ENCODE measurements at regions not wholly inside any gene's neighbourhood (a gene's known extent, or its start where the extent isn't known, plus 50 kb on each side); places are given as distances from the start of the nearest gene placed in this dataset.
A peak's percentile ranks its signal among the peaks of the same experiment; 100 is the strongest.

DNA sequence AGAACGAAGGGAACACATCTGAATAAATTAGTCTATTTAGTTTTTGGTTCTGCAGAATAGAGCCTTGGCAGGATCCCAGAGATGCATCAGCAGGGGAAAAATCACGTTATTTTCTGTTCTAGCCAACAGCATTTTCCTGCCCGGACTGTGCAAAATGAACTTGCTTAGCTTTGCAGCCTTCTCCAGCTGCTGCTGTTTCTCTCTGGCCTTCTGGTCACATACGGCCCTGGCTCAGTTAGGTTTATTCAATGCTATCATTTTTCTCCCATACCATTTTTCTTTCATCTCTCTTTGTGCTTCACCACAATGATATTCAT lies 110.4 kb upstream of the KL start:
- H3K9me3 ChIP-seq = no peaks in the 10 kb centered on the region
- H3K27me3 ChIP-seq (ENCODE audit: low read depth) = no peaks in the 10 kb centered on the region
- H3K4me1 ChIP-seq = no peaks in the 10 kb centered on the region; the same call in 1 of the 2 replicates
- H3K4me3 ChIP-seq = no peak overlapping the region
- no peak for DNase-seq (ENCODE audit: low spot score in 2 of 2)
- no peaks in the 10 kb centered on the region for H3K36me3 ChIP-seq (replicated peaks)
- in situ Hi-C loops (cut with MboI; ENCODE audit: low sequenced_read_pairs) = no loop called here

DNA sequence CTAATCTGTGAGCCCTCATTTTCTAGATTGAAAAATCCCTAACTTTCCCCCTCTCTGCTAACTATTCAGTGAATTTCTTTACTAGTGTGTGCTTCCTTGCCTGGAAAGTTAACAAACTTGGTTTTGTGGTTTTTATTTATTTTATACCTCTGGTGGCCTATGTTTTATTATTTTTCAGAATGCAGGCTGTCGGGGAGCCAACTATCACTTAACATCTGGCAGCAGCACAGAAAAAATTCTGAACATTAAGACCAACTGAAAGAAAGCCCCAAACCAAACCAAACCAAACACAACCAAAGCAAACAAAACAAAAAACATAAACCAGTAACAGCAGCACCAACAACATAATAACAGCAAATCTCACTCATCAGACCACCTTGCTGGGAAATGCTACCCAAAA lies 109.0 kb upstream of the KL start:
- H3K4me3 ChIP-seq = no peak overlapping the region
- in situ Hi-C loops (cut with MboI; ENCODE audit: low sequenced_read_pairs) = no loop called here

DNA sequence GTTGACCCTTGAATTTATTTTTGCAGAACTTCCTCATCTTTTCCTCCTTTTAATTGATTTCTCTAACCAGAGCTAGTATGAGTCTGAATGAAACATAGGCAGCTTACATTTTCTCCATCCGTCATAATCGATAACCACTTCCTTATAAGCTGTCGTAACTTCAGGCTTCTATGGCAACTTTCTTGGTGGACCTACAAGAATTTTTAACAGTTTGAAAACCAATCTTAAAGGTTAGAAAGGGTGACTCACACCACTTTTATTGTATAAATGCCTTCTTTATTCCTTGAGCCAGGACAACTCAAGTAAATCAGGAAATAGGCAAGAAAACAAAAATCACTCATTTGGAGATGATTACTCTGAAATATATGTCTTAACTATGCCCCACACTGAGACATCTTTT lies 105.7 kb upstream of the KL start:
- no peak for DNase-seq (ENCODE audit: low spot score in 2 of 2)
- Histone ChIP-seq H3K27me3 (ENCODE audit: low read depth) (no peaks in the 10 kb centered on the region), H3K4me3 (no peak overlapping the region), H3K36me3 (replicated peaks) (no peaks in the 10 kb centered on the region), H3K9me3 (no peaks in the 10 kb centered on the region), H3K4me1 (no peaks in the 10 kb centered on the region; the same call in 1 of the 2 replicates)
- in situ Hi-C loops (cut with MboI; ENCODE audit: low sequenced_read_pairs) = no loop called here

More for the DNA sequence above, 109.0 kb upstream of the KL start:
- Histone ChIP-seq H3K9me3 (no peaks in the 10 kb centered on the region), H3K4me1 (no peaks in the 10 kb centered on the region; the same call in 1 of the 2 replicates), H3K27me3 (ENCODE audit: low read depth) (no peaks in the 10 kb centered on the region), H3K36me3 (replicated peaks) (no peaks in the 10 kb centered on the region)
- DNase-seq (ENCODE audit: low spot score in 2 of 2) = no peak

DNA sequence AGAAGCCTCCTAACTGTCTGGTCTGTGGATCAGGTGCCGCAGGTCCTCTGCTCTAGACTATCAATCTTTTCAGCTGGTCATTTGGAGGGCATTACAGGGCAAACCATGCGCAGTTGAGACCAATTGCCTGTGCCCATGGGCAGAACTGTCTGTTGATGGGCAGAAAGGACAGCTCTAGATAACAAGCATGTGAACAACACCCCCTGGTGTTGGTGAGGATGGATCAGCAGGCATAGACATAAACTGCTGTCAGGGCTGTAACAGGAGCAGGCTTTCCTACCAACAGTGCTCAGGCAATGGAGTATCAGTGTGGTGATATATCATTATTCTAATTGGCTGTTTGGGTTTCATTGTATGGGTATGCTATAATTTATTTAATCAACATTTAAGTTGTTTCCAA lies 104.7 kb upstream of the KL start:
- Histone ChIP-seq H3K9me3 (no peaks in the 10 kb centered on the region), H3K4me3 (no peak overlapping the region), H3K27me3 (ENCODE audit: low read depth) (no peaks in the 10 kb centered on the region), H3K36me3 (replicated peaks) (no peaks in the 10 kb centered on the region), H3K4me1 (no peaks in the 10 kb centered on the region; the same call in 1 of the 2 replicates)
- in situ Hi-C loops (cut with MboI; ENCODE audit: low sequenced_read_pairs) = no loop called here
- peak; percentile 28 to 49 for DNase-seq (ENCODE audit: low spot score in 2 of 2)

DNA sequence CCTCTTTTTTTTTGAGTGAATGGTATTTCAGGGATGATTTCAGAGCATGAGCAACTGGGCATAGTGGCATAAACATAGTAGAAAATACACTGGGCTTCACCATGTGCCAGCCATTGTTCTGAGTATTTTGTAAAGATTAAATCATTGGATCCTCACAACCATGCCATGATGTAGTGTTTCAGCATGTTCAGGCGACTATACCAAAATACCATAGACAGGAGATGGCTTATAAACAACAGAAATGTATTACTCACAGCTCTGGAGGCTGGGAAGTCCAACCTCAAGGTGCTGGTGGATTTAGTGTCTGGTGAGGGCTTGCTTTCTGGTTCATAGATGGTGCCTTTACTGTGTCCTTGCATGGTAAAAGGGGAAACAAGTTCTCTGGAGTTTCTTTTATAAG lies 101.5 kb upstream of the KL start:
- in situ Hi-C loops (cut with MboI; ENCODE audit: low sequenced_read_pairs) = no loop called here
- Histone ChIP-seq H3K4me1 (no peaks in the 10 kb centered on the region), H3K4me3 (no peak overlapping the region), H3K36me3 (replicated peaks) (no peaks in the 10 kb centered on the region), H3K9me3 (no peaks in the 10 kb centered on the region; the same call in 1 of the 2 replicates), H3K27me3 (ENCODE audit: low read depth) (no peaks in the 10 kb centered on the region)
- DNase-seq (ENCODE audit: low spot score in 2 of 2) = no peak

DNA sequence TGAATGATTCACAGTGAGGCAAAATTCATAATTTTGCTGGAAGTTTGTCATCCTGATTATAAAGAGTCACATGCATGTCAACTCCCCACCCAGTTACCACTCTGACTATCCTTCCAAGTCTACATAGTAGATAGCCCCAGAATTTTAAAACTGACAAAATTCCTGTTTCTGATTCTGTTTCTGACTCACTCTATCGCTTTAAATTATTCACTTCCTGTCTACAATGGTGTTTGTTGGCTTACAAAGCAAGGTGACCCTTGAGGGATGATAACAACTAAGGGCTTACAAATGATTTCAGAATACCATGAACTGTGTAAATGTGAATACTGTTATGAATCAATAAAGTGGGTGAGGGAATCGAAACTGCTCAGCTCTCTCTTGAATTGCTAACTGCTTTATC lies 98.7 kb upstream of the KL start:
- Histone ChIP-seq H3K4me1 (no peaks in the 10 kb centered on the region), H3K9me3 (no peaks in the 10 kb centered on the region; the same call in 1 of the 2 replicates), H3K4me3 (no peak overlapping the region), H3K27me3 (ENCODE audit: low read depth) (no peaks in the 10 kb centered on the region), H3K36me3 (replicated peaks) (no peaks in the 10 kb centered on the region)
- in situ Hi-C loops (cut with MboI; ENCODE audit: low sequenced_read_pairs) = no loop called here
- no peak for DNase-seq (ENCODE audit: low spot score in 2 of 2)

DNA sequence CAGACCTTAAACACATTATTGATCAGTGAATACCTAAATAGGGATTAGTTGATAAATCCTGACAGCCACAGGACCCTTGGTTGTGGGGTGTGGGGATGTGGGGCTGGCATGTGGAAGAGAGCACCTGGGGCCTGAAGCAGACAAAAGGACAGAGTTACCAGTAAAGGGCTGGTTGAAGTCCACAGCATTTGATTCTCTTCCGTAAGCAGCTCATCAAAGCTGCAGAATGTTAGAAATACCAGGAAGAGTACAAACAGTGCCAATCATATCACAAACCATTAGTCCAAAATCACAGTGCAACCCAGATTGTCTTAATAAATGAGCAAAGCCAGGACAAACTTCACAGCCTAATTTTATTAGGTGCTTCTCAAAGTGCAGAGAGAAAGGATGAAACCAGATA lies 92.5 kb upstream of the KL start:
- H3K4me3 ChIP-seq = no peak overlapping the region
- H3K9me3 ChIP-seq = no peaks in the 10 kb centered on the region
- no peaks in the 10 kb centered on the region for H3K4me1 ChIP-seq
- H3K36me3 ChIP-seq (replicated peaks) = no peaks in the 10 kb centered on the region
- in situ Hi-C loops (cut with MboI; ENCODE audit: low sequenced_read_pairs) = no loop called here
- no peak for DNase-seq (ENCODE audit: low spot score in 2 of 2)
- H3K27me3 ChIP-seq (ENCODE audit: low read depth) = no peaks in the 10 kb centered on the region

DNA sequence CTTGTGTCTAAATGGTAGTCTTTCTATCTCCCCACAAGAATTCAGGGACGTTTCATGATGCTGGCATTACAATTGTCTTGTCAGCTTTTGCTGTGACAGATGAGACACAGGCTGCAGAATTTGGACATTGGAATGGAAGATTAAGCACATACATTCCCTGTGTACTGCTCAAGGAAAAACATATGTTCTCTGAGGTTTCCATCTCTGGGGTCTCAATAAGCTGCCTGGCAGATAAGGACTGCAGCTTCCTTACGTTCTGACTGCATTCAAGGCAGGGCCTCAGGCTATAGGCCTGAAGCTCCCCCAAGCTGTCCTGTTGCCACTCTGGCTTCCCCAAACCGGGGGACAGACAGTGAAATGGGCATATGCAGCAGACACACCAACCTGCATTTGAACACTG lies 91.3 kb upstream of the KL start:
- in situ Hi-C loops (cut with MboI; ENCODE audit: low sequenced_read_pairs) = no loop called here
- no peaks in the 10 kb centered on the region for H3K9me3 ChIP-seq
- no peak overlapping the region for H3K4me3 ChIP-seq
- DNase-seq (ENCODE audit: low spot score in 2 of 2) = no peak
- H3K4me1 ChIP-seq = no peaks in the 10 kb centered on the region
- no peaks in the 10 kb centered on the region for H3K36me3 ChIP-seq (replicated peaks)
- no peaks in the 10 kb centered on the region for H3K27me3 ChIP-seq (ENCODE audit: low read depth)

DNA sequence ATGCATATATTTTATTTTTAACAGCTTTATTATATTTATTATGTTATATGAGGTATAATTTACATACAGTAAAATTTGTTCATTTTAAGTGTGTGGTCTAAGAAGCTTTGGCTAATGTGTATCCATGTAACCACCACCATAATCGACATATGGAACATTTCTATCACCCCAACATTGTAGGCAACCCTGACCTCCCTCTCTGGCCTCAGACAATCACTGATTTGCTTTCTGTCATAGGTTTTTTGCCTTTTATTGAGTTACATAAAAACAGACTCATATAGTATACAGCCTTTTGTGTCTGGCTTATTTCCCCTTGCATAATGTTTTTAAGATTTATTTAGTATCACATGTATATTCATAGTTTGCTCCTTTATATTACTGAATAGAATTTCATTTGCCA lies 90.7 kb upstream of the KL start:
- H3K27me3 ChIP-seq (ENCODE audit: low read depth) = no peaks in the 10 kb centered on the region
- in situ Hi-C loops (cut with MboI; ENCODE audit: low sequenced_read_pairs) = no loop called here
- no peak overlapping the region for H3K4me3 ChIP-seq
- no peak for DNase-seq (ENCODE audit: low spot score in 2 of 2)
- H3K9me3 ChIP-seq = no peaks in the 10 kb centered on the region
- H3K4me1 ChIP-seq = no peaks in the 10 kb centered on the region
- no peaks in the 10 kb centered on the region for H3K36me3 ChIP-seq (replicated peaks)

DNA sequence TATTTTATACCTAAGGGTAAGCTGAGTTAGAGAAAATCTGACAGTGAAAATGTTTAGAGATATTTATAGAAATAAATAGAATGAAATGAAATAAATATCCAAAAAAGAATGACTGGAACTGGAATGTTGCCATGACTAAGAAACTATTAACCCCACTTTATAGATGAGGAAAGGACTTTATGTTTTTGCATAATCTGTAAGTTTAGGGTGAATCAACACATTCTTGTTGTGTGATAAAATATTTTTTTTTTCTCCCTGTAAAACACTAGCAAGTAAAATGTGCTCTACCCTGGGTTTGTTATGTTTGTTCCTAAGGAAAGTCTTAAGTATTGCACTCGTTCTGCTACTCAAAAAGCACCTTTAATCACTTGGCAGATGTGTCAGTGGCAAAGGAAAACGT lies 83.8 kb upstream of the KL start:
- no peaks in the 10 kb centered on the region for H3K36me3 ChIP-seq (replicated peaks)

DNA sequence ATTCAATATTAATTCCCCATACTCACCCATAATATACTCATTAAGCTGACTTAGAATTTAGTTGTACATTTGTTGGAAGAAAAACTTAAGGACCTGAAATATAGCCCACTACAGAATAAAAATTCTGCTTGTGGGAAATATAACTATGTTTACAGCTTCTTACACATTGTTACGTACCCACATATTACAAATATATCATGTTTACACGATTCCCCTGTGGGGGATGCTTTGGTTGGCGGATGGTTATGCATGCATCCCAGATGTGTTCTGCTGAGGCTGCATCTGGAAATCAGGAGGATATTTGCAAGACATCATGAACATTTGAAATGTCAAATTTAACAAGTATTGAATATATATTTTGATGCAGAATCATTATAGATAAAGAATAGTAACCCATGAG lies 79.5 kb upstream of the KL start:
- no peak for DNase-seq (ENCODE audit: low spot score in 2 of 2)
- in situ Hi-C loops (cut with MboI; ENCODE audit: low sequenced_read_pairs) = no loop called here
- H3K4me3 ChIP-seq = no peak overlapping the region

More for the DNA sequence above, 83.8 kb upstream of the KL start:
- no peak overlapping the region for H3K4me3 ChIP-seq
- no peaks in the 10 kb centered on the region for H3K9me3 ChIP-seq
- H3K4me1 ChIP-seq = no peaks in the 10 kb centered on the region
- no peaks in the 10 kb centered on the region for H3K27me3 ChIP-seq (ENCODE audit: low read depth)
- no peak for DNase-seq (ENCODE audit: low spot score in 2 of 2)
- in situ Hi-C loops (cut with MboI; ENCODE audit: low sequenced_read_pairs) = no loop called here

DNA sequence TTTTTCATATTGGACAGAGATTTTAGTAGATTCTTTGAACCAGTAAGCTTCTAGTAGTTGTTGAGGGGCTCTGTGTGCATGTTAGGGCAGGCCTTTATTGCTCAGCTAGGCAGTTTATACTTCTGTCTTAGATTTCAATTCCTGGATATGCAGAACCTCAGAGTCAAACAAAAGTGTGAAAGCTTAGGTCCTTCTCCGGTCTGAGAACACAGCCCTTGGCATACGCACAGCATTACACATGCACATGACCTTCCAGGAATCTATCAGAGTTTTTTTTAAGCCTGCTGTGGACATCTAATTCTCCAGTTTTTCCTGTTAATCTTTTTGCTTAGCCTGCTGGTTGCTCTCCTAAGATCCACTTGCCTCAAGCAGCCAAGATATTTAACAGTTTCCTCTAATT lies 77.9 kb upstream of the KL start:
- no peaks in the 10 kb centered on the region for H3K9me3 ChIP-seq
- in situ Hi-C loops (cut with MboI; ENCODE audit: low sequenced_read_pairs) = no loop called here
- H3K27me3 ChIP-seq (ENCODE audit: low read depth) = no peaks in the 10 kb centered on the region
- no peak for DNase-seq (ENCODE audit: low spot score in 2 of 2)
- no peaks in the 10 kb centered on the region for H3K36me3 ChIP-seq (replicated peaks)
- no peaks in the 10 kb centered on the region for H3K4me1 ChIP-seq
- no peak overlapping the region for H3K4me3 ChIP-seq

More for the DNA sequence above, 79.5 kb upstream of the KL start:
- H3K9me3 ChIP-seq = no peaks in the 10 kb centered on the region
- H3K36me3 ChIP-seq (replicated peaks) = no peaks in the 10 kb centered on the region
- H3K4me1 ChIP-seq = no peaks in the 10 kb centered on the region
- H3K27me3 ChIP-seq (ENCODE audit: low read depth) = no peaks in the 10 kb centered on the region

DNA sequence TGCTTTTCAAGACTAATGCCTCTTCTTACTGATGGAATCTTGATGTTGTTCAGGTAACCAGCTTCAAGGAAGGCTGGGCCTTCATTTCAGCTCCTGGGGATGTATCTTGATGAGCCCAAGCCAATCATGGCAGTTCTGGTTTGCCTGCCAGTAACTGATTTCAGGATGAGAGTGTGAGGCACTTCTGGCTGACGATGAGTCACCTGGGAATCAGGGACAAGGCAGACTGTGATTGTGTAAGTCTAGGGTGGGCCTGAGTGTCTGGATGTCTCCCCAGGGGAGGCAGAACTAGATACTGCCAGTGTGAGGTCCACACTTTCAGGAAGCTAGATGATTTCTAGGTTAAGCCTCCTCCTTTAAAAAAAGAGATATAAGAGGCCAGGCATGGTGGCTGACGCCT lies 77.3 kb upstream of the KL start:
- in situ Hi-C loops (cut with MboI; ENCODE audit: low sequenced_read_pairs) = no loop called here
- H3K4me1 ChIP-seq = no peaks in the 10 kb centered on the region
- H3K4me3 ChIP-seq = no peak overlapping the region
- no peaks in the 10 kb centered on the region for H3K9me3 ChIP-seq
- DNase-seq (ENCODE audit: low spot score in 2 of 2) = no peak
- no peaks in the 10 kb centered on the region for H3K36me3 ChIP-seq (replicated peaks)
- H3K27me3 ChIP-seq (ENCODE audit: low read depth) = no peaks in the 10 kb centered on the region

DNA sequence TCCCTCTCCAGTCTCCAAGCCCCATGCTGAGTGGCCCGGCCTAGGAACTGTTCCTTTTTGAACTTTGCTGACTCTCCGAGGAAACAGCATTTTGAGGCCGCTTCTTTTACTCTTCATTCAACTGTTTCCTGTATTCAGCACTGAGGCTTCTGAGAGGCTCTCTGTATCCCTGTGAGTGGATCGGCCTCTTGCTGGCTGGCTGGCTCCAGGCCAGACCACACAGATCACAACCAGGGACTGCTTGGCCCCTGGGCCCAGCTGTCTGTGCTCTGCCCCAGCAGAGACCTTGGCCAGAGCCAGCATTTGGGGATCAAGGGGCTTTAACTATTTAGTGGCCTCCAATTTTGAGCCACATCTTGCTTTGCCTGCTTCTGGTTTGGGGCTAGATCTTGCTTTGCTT lies 75.6 kb upstream of the KL start:
- no peaks in the 10 kb centered on the region for H3K9me3 ChIP-seq
- no peak for DNase-seq (ENCODE audit: low spot score in 2 of 2)
- no peaks in the 10 kb centered on the region for H3K27me3 ChIP-seq (ENCODE audit: low read depth)
- no peaks in the 10 kb centered on the region for H3K4me1 ChIP-seq
- in situ Hi-C loops (cut with MboI; ENCODE audit: low sequenced_read_pairs) = no loop called here
- no peak overlapping the region for H3K4me3 ChIP-seq
- no peaks in the 10 kb centered on the region for H3K36me3 ChIP-seq (replicated peaks)

DNA sequence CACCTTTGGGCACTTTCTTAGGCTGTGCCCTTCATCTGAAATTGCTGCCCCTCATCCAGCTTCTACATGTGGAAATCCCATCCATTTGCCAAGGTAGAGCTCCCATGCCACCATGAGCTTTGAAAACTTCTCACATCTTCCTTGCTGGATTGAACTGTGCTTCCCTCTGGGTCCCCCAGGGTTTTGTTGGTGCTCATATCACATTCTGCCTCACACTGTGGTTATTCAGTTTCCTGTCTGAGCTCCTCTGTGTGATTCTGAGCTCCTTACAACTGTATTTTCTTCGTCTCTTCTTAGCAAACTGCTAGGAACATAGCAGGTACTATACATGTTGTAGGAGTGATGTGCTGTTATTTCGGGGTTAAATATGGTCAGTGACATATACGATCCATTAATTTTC lies 74.9 kb upstream of the KL start:
- no peaks in the 10 kb centered on the region for H3K27me3 ChIP-seq (ENCODE audit: low read depth)
- H3K4me3 ChIP-seq = no peak overlapping the region
- DNase-seq (ENCODE audit: low spot score in 2 of 2) = no peak
- H3K36me3 ChIP-seq (replicated peaks) = no peaks in the 10 kb centered on the region
- no peaks in the 10 kb centered on the region for H3K9me3 ChIP-seq
- in situ Hi-C loops (cut with MboI; ENCODE audit: low sequenced_read_pairs) = no loop called here
- no peaks in the 10 kb centered on the region for H3K4me1 ChIP-seq
